ENCODE measurements at regions not wholly inside any gene's neighbourhood (a gene's known extent, or its start where the extent isn't known, plus 50 kb on each side); places are given as distances from the start of the nearest gene placed in this dataset.

DNA sequence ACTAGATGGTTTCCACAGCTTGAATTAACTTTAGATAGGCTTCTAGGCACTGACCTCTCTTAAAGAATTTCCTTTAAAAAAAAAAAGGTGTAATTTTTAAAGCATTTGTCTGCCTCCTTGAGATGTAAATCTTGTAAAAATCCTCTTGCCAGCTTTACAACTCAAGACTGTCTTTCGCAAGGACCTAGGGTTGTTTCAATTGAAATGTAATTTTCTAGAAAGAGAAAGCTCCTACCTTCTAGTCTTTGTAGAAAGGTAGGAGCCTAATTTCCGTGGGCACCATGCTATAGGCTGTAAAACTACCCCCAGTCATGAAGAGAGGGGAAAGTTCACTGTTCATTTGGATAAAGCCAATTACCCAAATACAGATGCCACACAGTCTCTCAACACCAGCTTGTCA is 228.8 kb upstream of the TMEM229A start:
- TF ChIP-seq, protein P1, sequence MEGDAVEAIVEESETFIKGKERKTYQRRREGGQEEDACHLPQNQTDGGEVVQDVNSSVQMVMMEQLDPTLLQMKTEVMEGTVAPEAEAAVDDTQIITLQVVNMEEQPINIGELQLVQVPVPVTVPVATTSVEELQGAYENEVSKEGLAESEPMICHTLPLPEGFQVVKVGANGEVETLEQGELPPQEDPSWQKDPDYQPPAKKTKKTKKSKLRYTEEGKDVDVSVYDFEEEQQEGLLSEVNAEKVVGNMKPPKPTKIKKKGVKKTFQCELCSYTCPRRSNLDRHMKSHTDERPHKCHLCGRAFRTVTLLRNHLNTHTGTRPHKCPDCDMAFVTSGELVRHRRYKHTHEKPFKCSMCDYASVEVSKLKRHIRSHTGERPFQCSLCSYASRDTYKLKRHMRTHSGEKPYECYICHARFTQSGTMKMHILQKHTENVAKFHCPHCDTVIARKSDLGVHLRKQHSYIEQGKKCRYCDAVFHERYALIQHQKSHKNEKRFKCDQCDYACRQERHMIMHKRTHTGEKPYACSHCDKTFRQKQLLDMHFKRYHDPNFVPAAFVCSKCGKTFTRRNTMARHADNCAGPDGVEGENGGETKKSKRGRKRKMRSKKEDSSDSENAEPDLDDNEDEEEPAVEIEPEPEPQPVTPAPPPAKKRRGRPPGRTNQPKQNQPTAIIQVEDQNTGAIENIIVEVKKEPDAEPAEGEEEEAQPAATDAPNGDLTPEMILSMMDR (IDR thresholded peaks at IDR 0.05; ENCODE audit: low read length): no peak
- no peak for TF ChIP-seq EZH2 (IDR thresholded peaks at IDR 0.05; ENCODE audit: borderline replicate concordance, low read length)

All from OCI-LY1 (cell line).